OCI-LY7 (cell line): ENCODE measurements at regions not wholly inside any gene's neighbourhood (a gene's known extent, or its start where the extent isn't known, plus 50 kb on each side); places are given as distances from the start of the nearest gene placed in this dataset.

Source experiments
- EZH2phosphoT487 ChIP-seq: fragments of 200-600 bp; sonication (generic); IDR thresholded peaks from 2 replicates; pipeline ENCODE4 v1.6.1; 2018; ENCODE audit warnings: low read depth, borderline replicate concordance, mild to moderate bottlenecking, mixed run types, antibody characterized with exemption, low read length, moderate library complexity, mixed read lengths
- TF ChIP-seq, protein P1 (sequence below): fragments of 200-600 bp; sonication (generic); conservative IDR thresholded peaks from 2 replicates; pipeline ENCODE4 v1.5.1; 2014; ENCODE audit warnings: mild to moderate bottlenecking, antibody characterized with exemption, low read length, moderate library complexity, mixed read lengths

DNA sequence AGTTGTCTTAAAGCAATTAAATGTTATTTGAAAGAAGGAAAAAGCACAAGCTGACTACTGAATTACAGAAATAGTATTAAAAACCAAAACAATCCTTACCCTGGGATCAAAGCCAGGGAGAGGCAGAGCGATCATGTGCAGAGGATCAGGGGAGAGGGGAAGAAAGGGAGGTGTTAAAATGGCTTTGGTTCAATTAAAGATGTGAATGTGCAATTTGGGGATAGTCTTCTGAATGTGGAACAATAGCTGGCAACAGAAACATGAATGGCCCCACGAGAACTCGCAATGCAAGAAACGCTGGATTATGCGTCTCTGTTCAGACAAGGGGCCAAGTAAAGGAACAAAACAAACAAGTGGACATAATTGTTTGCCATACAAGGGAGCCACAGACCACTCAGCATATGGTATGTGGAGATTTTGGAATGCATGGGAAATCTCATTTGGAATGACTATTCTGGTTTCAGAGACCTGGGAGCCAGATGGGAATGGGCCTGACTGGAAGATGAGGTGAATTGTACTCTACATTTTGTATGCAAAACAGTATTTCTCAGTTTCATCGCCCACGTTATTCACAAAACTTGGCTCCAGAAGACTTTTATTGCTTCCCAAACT, 155.4 kb downstream of the SLC4A3 start:
- TF ChIP-seq, protein P1, sequence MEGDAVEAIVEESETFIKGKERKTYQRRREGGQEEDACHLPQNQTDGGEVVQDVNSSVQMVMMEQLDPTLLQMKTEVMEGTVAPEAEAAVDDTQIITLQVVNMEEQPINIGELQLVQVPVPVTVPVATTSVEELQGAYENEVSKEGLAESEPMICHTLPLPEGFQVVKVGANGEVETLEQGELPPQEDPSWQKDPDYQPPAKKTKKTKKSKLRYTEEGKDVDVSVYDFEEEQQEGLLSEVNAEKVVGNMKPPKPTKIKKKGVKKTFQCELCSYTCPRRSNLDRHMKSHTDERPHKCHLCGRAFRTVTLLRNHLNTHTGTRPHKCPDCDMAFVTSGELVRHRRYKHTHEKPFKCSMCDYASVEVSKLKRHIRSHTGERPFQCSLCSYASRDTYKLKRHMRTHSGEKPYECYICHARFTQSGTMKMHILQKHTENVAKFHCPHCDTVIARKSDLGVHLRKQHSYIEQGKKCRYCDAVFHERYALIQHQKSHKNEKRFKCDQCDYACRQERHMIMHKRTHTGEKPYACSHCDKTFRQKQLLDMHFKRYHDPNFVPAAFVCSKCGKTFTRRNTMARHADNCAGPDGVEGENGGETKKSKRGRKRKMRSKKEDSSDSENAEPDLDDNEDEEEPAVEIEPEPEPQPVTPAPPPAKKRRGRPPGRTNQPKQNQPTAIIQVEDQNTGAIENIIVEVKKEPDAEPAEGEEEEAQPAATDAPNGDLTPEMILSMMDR, result no peak
- no peak for TF ChIP-seq EZH2phosphoT487
